Parathyroid adenoma (tissue), 2 donors: ENCODE measurements at regions not wholly inside any gene's neighbourhood (a gene's known extent, or its start where the extent isn't known, plus 50 kb on each side); places are given as distances from the start of the nearest gene placed in this dataset.

Experiments used
- H2AFZ ChIP-seq: fragments of 300-600 bp; sonication (generic); one replicate; pipeline ENCODE4 v1.7.0; 2017; ENCODE audit warnings: antibody characterized with exemption, mild to moderate bottlenecking
- H3K27ac ChIP-seq: fragments of 300-600 bp; sonication (generic); one replicate; pipeline ENCODE4 v1.7.0; 2017
- H3K27me3 ChIP-seq: fragments of 300-600 bp; sonication (generic); one replicate; pipeline ENCODE4 v1.7.0; 2017; ENCODE audit warnings: low read length; ENCODE audit not compliant: control insufficient read depth, insufficient read depth
- H3K36me3 ChIP-seq: fragments of 300-600 bp; sonication (generic); one replicate; pipeline ENCODE4 v1.7.0; 2017; ENCODE audit warnings: low read length; ENCODE audit not compliant: control insufficient read depth, insufficient read depth
- H3K4me1 ChIP-seq: fragments of 300-600 bp; sonication (generic); one replicate; pipeline ENCODE4 v1.7.0; 2017; ENCODE audit warnings: control low read depth
- H3K4me2 ChIP-seq: fragments of 300-600 bp; sonication (generic); one replicate; pipeline ENCODE4 v1.7.0; 2017; ENCODE audit warnings: low read length
- H3K4me3 ChIP-seq: fragments of 300-600 bp; sonication (generic); one replicate; pipeline ENCODE4 v1.7.0; 2017; ENCODE audit warnings: low read depth, low read length
- H3K79me2 ChIP-seq: fragments of 300-600 bp; sonication (generic); one replicate; pipeline ENCODE4 v1.7.0; 2017; ENCODE audit warnings: control low read depth
- H3K9ac ChIP-seq: fragments of 300-600 bp; sonication (generic); one replicate; pipeline ENCODE4 v1.7.0; 2017; ENCODE audit warnings: mild to moderate bottlenecking
- H3K9me3 ChIP-seq: fragments of 300-600 bp; sonication (generic); one replicate; pipeline ENCODE4 v1.7.0; 2017; ENCODE audit warnings: low read length; ENCODE audit not compliant: control insufficient read depth
- TF ChIP-seq, protein P1 (sequence below): fragments of 300-600 bp; sonication (generic); IDR thresholded peaks from one replicate; pipeline ENCODE4 v1.7.0; 2017; ENCODE audit warnings: antibody characterized with exemption, mild to moderate bottlenecking
- donor health status: primary hyperparathyroidism.

- H3K36me3 ChIP-seq: no peaks in the 10 kb centered on the region
- no peaks in the 10 kb centered on the region for H3K9me3 ChIP-seq
- no peak overlapping the region for H3K27ac ChIP-seq
- no peaks in the 10 kb centered on the region for H3K79me2 ChIP-seq
- no peaks in the 10 kb centered on the region for H3K4me1 ChIP-seq
- H3K27me3 ChIP-seq: no peaks in the 10 kb centered on the region
- no peak overlapping the region for H2AFZ ChIP-seq
- H3K4me2 ChIP-seq: no peak overlapping the region
- no peak overlapping the region for H3K4me3 ChIP-seq
- TF ChIP-seq, protein P1, sequence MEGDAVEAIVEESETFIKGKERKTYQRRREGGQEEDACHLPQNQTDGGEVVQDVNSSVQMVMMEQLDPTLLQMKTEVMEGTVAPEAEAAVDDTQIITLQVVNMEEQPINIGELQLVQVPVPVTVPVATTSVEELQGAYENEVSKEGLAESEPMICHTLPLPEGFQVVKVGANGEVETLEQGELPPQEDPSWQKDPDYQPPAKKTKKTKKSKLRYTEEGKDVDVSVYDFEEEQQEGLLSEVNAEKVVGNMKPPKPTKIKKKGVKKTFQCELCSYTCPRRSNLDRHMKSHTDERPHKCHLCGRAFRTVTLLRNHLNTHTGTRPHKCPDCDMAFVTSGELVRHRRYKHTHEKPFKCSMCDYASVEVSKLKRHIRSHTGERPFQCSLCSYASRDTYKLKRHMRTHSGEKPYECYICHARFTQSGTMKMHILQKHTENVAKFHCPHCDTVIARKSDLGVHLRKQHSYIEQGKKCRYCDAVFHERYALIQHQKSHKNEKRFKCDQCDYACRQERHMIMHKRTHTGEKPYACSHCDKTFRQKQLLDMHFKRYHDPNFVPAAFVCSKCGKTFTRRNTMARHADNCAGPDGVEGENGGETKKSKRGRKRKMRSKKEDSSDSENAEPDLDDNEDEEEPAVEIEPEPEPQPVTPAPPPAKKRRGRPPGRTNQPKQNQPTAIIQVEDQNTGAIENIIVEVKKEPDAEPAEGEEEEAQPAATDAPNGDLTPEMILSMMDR: no peak
- H3K9ac ChIP-seq: no peak overlapping the region
These were observed 60.9 kb upstream of the ARL4D start for GRCh38 chr17:43337684-43338428.

GRCh38 chr17:43334738-43335402 is 63.9 kb upstream of the ARL4D start:
- no peak overlapping the region for H3K9ac ChIP-seq
- no peaks in the 10 kb centered on the region for H3K4me1 ChIP-seq
- H3K27ac ChIP-seq: no peak overlapping the region
- no peaks in the 10 kb centered on the region for H3K36me3 ChIP-seq
- H3K79me2 ChIP-seq: no peaks in the 10 kb centered on the region
- H2AFZ ChIP-seq: no peak overlapping the region
- H3K27me3 ChIP-seq: no peaks in the 10 kb centered on the region
- no peaks in the 10 kb centered on the region for H3K9me3 ChIP-seq
- TF ChIP-seq, protein P1: no peak
- H3K4me3 ChIP-seq: no peak overlapping the region
- no peak overlapping the region for H3K4me2 ChIP-seq

DNA sequence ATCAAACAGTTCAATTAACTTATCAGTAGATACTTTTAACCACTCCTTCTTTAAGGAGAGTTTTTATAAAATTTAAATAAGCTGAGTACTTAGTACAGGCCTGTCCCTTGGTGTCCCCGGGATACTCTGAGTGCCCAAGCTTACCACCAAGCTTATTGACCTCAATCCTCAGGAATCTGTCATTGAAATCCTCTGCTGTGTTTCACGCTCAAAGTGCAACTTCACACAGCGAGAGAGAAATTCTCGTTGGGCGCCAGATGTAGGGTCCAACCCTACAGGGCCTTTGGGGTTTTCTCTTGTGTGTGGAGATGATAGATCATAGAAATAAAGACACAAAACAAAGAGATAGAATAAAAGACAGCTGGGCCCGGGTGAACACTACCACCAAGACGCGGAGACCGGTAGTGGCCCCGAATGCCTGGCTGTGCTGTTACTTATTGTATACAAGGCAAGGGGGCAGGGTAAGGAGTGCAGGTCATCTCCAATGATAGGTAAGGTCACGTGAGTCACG is 65.3 kb upstream of the ARL4D start:
- no peak overlapping the region for H3K27ac ChIP-seq
- H3K9me3 ChIP-seq: no peaks in the 10 kb centered on the region
- no peaks in the 10 kb centered on the region for H3K36me3 ChIP-seq
- no peaks in the 10 kb centered on the region for H3K4me1 ChIP-seq
- TF ChIP-seq, protein P1: no peak
- H3K4me3 ChIP-seq: no peak overlapping the region
- H3K27me3 ChIP-seq: no peaks in the 10 kb centered on the region
- no peak overlapping the region for H3K4me2 ChIP-seq
- H3K9ac ChIP-seq: no peak overlapping the region
- H3K79me2 ChIP-seq: no peaks in the 10 kb centered on the region
- H2AFZ ChIP-seq: no peak overlapping the region

DNA sequence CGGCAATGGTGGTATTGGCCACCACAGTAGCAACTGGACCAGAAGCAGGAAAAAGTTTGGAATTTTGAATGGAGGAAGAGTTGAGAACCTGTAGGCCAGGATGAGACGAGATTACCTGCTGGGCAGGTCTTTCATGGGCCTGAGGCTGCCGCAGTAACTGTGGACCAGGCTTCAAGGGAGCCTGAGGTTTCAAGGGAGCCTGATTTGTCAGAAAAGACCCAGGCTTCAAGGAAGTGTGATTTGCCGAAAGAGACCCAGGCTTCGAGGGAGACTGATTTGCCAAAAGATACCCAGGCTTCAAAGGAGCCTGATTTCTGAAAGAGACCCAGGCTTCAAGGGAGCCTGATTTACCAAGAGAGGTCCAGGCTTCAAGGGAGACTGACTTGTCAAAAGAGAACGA is 66.6 kb upstream of the ARL4D start:
- no peak overlapping the region for H3K4me2 ChIP-seq
- H3K9ac ChIP-seq: no peak overlapping the region
- H3K9me3 ChIP-seq: no peaks in the 10 kb centered on the region
- H3K4me3 ChIP-seq: no peak overlapping the region
- H3K79me2 ChIP-seq: no peaks in the 10 kb centered on the region
- H3K36me3 ChIP-seq: no peaks in the 10 kb centered on the region
- H3K4me1 ChIP-seq: no peaks in the 10 kb centered on the region
- H2AFZ ChIP-seq: no peak overlapping the region
- TF ChIP-seq, protein P1: no peak
- H3K27ac ChIP-seq: no peak overlapping the region
- H3K27me3 ChIP-seq: no peaks in the 10 kb centered on the region
